ENCODE measurements at regions not wholly inside any gene's neighbourhood (a gene's known extent, or its start where the extent isn't known, plus 50 kb on each side); places are given as distances from the start of the nearest gene placed in this dataset.
A peak's percentile ranks its signal among the peaks of the same experiment; 100 is the strongest.

DNA sequence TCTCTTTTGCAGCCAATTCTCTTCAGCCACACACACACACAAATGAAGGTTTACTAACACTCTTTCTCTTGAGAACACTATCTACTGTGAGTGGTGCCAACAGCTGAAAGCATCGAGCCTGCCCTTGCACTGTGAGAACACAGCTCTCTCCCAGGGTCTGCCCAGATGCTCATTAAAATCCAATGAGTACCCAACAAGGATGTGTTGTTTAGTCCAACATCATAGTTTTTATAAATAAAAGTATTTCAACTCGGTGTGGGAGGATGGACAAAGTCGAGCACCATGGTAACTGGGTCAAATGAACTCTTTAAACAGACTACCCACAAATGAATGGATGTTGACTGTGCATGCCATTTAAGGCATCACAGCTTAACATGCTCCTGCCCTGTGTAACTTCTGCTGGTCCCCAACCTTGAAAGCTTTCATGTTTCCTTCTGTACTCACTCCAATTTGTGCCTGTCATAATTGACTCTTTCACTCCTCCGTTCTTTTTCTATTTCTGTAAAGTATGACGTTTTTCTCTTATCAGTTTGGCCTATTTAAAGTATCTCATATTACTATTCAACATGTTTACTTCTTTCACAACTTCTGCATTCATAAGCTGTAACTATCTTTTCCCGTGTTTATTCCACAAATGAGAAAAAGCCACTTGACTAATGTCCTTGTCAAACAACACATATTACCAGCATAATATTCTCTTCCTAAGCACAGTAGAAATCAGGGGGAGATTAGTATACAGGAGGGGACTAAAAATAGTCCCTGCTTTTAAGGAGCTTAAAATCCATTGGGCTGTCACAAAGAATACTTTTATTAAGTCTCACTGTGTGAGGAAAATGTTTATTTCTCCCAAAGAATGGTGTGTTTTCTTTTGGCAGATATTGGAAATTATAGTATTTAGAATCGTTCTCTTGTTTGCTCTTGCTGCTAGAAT lies 215.4 kb downstream of the RFPL4B start:
- Mint-ChIP-seq H3K4me1 (peaks cover 15% of the 10 kb centered on the region), H3K27me3 (ENCODE audit: low read depth, poor library complexity) (no peaks in the 10 kb centered on the region), H3K9me3 (no peaks in the 10 kb centered on the region), H3K27ac (no peak overlapping the region), H3K36me3 (ENCODE audit: low read depth) (no peaks in the 10 kb centered on the region), H3K4me3 (no peak overlapping the region)
- TF ChIP-seq, protein P1, sequence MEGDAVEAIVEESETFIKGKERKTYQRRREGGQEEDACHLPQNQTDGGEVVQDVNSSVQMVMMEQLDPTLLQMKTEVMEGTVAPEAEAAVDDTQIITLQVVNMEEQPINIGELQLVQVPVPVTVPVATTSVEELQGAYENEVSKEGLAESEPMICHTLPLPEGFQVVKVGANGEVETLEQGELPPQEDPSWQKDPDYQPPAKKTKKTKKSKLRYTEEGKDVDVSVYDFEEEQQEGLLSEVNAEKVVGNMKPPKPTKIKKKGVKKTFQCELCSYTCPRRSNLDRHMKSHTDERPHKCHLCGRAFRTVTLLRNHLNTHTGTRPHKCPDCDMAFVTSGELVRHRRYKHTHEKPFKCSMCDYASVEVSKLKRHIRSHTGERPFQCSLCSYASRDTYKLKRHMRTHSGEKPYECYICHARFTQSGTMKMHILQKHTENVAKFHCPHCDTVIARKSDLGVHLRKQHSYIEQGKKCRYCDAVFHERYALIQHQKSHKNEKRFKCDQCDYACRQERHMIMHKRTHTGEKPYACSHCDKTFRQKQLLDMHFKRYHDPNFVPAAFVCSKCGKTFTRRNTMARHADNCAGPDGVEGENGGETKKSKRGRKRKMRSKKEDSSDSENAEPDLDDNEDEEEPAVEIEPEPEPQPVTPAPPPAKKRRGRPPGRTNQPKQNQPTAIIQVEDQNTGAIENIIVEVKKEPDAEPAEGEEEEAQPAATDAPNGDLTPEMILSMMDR (IDR thresholded peaks at IDR 0.05), result no peak
- no peak for DNase-seq

DNA sequence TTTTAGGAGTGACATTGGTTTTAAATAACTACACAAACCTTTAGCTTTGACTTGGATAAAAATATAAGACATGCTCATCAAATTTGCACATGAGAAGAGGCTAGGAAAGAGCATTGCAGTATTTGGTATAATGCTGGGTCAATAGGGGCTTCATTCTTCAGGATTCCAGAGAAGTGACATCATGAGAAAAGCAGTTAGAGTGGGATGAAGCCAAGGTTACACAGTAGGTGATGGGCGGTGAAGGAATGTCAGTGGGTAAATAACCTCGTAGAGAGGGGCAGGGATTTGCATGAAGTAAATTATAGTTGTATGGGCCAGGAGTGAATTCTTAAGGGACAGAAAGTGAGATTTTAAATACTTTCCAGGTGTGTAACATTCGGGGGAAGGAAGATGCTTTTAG lies 216.2 kb downstream of the RFPL4B start:
- H3K9me3 Mint-ChIP-seq, result no peaks in the 10 kb centered on the region
- H3K4me1 Mint-ChIP-seq, result peaks cover 15% of the 10 kb centered on the region
- TF ChIP-seq, protein P1 (IDR thresholded peaks at IDR 0.05), result no peak
- H3K27ac Mint-ChIP-seq, result peak overlapping the region; percentile 48
- no peak overlapping the region for H3K4me3 Mint-ChIP-seq
- H3K36me3 Mint-ChIP-seq (ENCODE audit: low read depth), result no peaks in the 10 kb centered on the region
- peak; percentile 13 for DNase-seq
- no peaks in the 10 kb centered on the region for H3K27me3 Mint-ChIP-seq (ENCODE audit: low read depth, poor library complexity)

- no peaks in the 10 kb centered on the region for H3K27me3 Mint-ChIP-seq (ENCODE audit: low read depth, poor library complexity)
- no peaks in the 10 kb centered on the region for H3K36me3 Mint-ChIP-seq (ENCODE audit: low read depth)
- H3K9me3 Mint-ChIP-seq, result no peaks in the 10 kb centered on the region
- TF ChIP-seq, protein P1 (IDR thresholded peaks at IDR 0.05), result no peak
- H3K4me1 Mint-ChIP-seq, result peaks cover 10% of the 10 kb centered on the region
- no peak for DNase-seq
- H3K4me3 Mint-ChIP-seq, result no peak overlapping the region
- no peak overlapping the region for H3K27ac Mint-ChIP-seq
Measured at GRCh38 chr6:112568066-112568465, 220.9 kb downstream of the RFPL4B start.

GRCh38 chr6:112571488-112572270 lies 224.5 kb downstream of the RFPL4B start:
- no peaks in the 10 kb centered on the region for H3K9me3 Mint-ChIP-seq

GRCh38 chr6:112574190-112574589 lies 227.1 kb downstream of the RFPL4B start:
- Mint-ChIP-seq H3K9me3 (no peaks in the 10 kb centered on the region), H3K4me1 (peaks cover 5% of the 10 kb centered on the region), H3K27me3 (ENCODE audit: low read depth, poor library complexity) (no peaks in the 10 kb centered on the region), H3K27ac (no peak overlapping the region), H3K36me3 (ENCODE audit: low read depth) (no peaks in the 10 kb centered on the region), H3K4me3 (no peak overlapping the region)
- TF ChIP-seq, protein P1 (IDR thresholded peaks at IDR 0.05), result no peak
- DNase-seq, result no peak

More at GRCh38 chr6:112571488-112572270, 224.5 kb downstream of the RFPL4B start:
- TF ChIP-seq, protein P1 (IDR thresholded peaks at IDR 0.05), result no peak
- peak overlapping the region; percentile 19 for H3K27ac Mint-ChIP-seq
- no peak for DNase-seq
- no peaks in the 10 kb centered on the region for H3K36me3 Mint-ChIP-seq (ENCODE audit: low read depth)
- no peak overlapping the region for H3K4me3 Mint-ChIP-seq
- H3K27me3 Mint-ChIP-seq (ENCODE audit: low read depth, poor library complexity), result no peaks in the 10 kb centered on the region
- H3K4me1 Mint-ChIP-seq, result peaks cover 5% of the 10 kb centered on the region

Measured in nephron progenitor cell (in vitro differentiated cells).